ENCODE measurements at regions not wholly inside any gene's neighbourhood (a gene's known extent, or its start where the extent isn't known, plus 50 kb on each side); places are given as distances from the start of the nearest gene placed in this dataset.

DNA sequence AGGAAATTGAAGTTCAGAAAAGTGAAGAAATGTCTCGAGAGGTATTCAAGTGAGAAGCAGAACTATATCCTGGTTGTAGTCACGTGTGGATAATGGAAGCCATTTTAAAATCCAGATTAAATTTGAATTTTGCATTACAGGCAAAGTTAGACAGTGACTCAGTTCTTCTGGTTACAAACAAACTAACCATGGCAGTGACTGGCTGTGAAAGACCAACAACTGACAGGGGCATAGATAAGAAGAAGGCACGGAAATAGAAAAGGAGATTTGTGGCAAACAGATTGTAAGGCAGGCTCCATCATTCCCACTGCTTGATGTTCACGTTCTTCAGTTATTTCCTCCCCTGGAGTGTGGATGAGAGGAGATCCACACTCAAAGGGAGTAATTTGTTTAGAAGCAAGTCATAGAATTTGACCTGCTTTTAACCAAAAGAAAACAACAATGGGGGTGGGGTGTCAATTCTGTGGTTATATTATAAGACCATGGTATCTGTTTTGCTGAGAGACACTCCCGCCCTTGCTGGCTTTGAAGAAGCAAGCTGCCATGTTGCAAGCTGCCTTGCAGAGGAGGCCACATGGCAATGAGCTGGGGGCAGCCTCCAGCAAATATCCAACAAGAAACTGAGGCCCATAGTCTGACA, 795.3 kb downstream of the VRK1 start:
- H3K27me3 ChIP-seq (ENCODE audit: control insufficient read depth, insufficient read depth, low read length), result no peaks in the 10 kb centered on the region
- Mint-ChIP-seq H3K4me1 (peaks cover 66 to 70% of the 10 kb centered on the region in 2 donors), H3K9me3 (peaks cover 5 to 6% of the 10 kb centered on the region in 2 donors), H3K27me3 (ENCODE audit: low read depth in 2 of 2) (no peaks in the 10 kb centered on the region), H3K36me3 (no peaks in the 10 kb centered on the region), H3K27ac (peak overlapping the region; percentile 87 to 91), H3K4me3 (peak overlapping the region; percentile 75)
- H3K36me3 ChIP-seq (ENCODE audit: control insufficient read depth, insufficient read depth, low read length), result no peaks in the 10 kb centered on the region
- TF ChIP-seq CTCF (IDR thresholded peaks at IDR 0.05), result no peak
- ATAC-seq, result peak; percentile 77 to 86 (median 82)
- no peaks in the 10 kb centered on the region for H3K9me3 ChIP-seq (ENCODE audit: control insufficient read depth, insufficient read depth, low read length)
- WGBS (ENCODE audit: insufficient coverage), result 51% methylated on average over 5 of the region's 5 CpGs
- DNase-seq, result peak in 1 of 2 donors; percentile 42
- intact Hi-C loops (cut with micrococcal nuclease), result loop anchor here (2.0 kb wide), 1 partner anchor 114 kb away; no protein-coding TSS in a partner anchor
- no peak overlapping the region for H3K4me3 ChIP-seq (ENCODE audit: low read length)
- peaks cover 20% of the 10 kb centered on the region for H3K4me1 ChIP-seq (ENCODE audit: control insufficient read depth, insufficient read depth, low read length)
- peak overlapping the region; percentile 60 for H3K27ac ChIP-seq (ENCODE audit: low read length)

GRCh38 chr14:97594306-97594705, 797.1 kb downstream of the VRK1 start:
- H3K9me3 ChIP-seq (ENCODE audit: control insufficient read depth, insufficient read depth, low read length), result no peaks in the 10 kb centered on the region
- intact Hi-C loops (cut with micrococcal nuclease), result no loop called here
- Mint-ChIP-seq H3K4me3 (peak overlapping the region; percentile 10), H3K27ac (peak overlapping the region; percentile 2 to 43), H3K4me1 (peaks cover 54 to 61% of the 10 kb centered on the region in 2 donors), H3K27me3 (ENCODE audit: low read depth in 2 of 2) (no peaks in the 10 kb centered on the region), H3K9me3 (peaks cover 5 to 6% of the 10 kb centered on the region in 2 donors), H3K36me3 (no peaks in the 10 kb centered on the region)
- H3K27ac ChIP-seq (ENCODE audit: low read length), result no peak overlapping the region
- no peak overlapping the region for H3K4me3 ChIP-seq (ENCODE audit: low read length)
- peaks cover 15% of the 10 kb centered on the region for H3K4me1 ChIP-seq (ENCODE audit: control insufficient read depth, insufficient read depth, low read length)
- DNase-seq (no peak), ATAC-seq (no peak)
- no peak for TF ChIP-seq CTCF (IDR thresholded peaks at IDR 0.05)
- WGBS (ENCODE audit: insufficient coverage), result 94% methylated on average over 1 of the region's 1 CpG
- H3K27me3 ChIP-seq (ENCODE audit: control insufficient read depth, insufficient read depth, low read length), result no peaks in the 10 kb centered on the region
- H3K36me3 ChIP-seq (ENCODE audit: control insufficient read depth, insufficient read depth, low read length), result no peaks in the 10 kb centered on the region

DNA sequence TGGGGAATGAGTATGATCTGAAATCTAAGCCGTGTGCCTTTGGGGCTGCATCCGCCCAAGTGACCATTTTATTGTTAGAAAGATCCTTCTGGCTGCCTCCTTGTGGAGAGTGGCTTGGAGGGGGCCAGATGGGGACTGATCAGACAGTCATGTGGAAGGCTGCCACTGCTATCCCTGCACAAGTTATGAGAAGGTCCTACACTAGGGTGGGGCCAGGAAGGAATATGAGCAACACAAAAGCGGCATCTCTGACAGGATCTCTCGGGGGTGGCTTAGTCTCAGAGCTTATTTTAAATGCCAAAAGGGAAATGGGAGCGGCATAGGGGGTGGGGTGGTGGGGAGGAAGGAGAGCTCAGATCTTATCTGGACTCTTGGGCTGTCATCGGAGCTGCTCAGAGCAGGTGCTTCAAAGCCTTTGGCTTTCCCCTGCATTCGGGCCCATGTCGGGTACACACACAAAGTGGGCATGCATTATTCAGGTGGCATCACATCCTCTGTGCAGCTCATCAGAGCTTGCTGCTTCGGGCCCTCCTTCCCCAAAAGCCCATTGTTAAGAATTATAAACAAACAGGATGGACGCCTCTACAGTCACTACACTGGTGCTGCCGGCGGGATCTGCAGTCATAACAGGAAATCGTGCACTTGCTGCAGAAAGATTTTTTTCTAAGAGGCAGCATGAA, 805.4 kb downstream of the VRK1 start:
- peak; percentile 79 to 90 (median 84) for ATAC-seq
- peaks cover 32% of the 10 kb centered on the region for H3K4me1 ChIP-seq (ENCODE audit: control insufficient read depth, insufficient read depth, low read length)

More for the DNA sequence above, 805.4 kb downstream of the VRK1 start:
- DNase-seq, result peak; percentile 34 to 90
- intact Hi-C loops (cut with micrococcal nuclease), result loop anchor here (5.0 kb wide), 1 partner anchor 145 kb away; no protein-coding TSS in a partner anchor
- peaks cover 22 to 30% of the 10 kb centered on the region in 2 donors for H3K4me1 Mint-ChIP-seq
- TF ChIP-seq CTCF (IDR thresholded peaks at IDR 0.05), result no peak
- Histone ChIP-seq H3K9me3 (ENCODE audit: control insufficient read depth, insufficient read depth, low read length) (no peaks in the 10 kb centered on the region), H3K36me3 (ENCODE audit: control insufficient read depth, insufficient read depth, low read length) (no peaks in the 10 kb centered on the region), H3K27me3 (ENCODE audit: control insufficient read depth, insufficient read depth, low read length) (no peaks in the 10 kb centered on the region), H3K27ac (ENCODE audit: low read length) (peak overlapping the region; percentile 69), H3K4me3 (ENCODE audit: low read length) (no peak overlapping the region)
- no peaks in the 10 kb centered on the region for H3K36me3 Mint-ChIP-seq
- H3K27me3 Mint-ChIP-seq (ENCODE audit: low read depth in 2 of 2), result no peaks in the 10 kb centered on the region
- H3K9me3 Mint-ChIP-seq, result peaks cover 3 to 4% of the 10 kb centered on the region in 2 donors
- no peak overlapping the region for H3K4me3 Mint-ChIP-seq
- H3K27ac Mint-ChIP-seq, result no peak overlapping the region
- WGBS (ENCODE audit: insufficient coverage), result 11% methylated on average over 13 of the region's 13 CpGs
